ENCODE measurements at regions not wholly inside any gene's neighbourhood (a gene's known extent, or its start where the extent isn't known, plus 50 kb on each side); places are given as distances from the start of the nearest gene placed in this dataset.

- Histone ChIP-seq H2AFZ (ENCODE audit: low read depth, low read length) (no peak overlapping the region), H3K4me2 (ENCODE audit: low read length) (no peak overlapping the region), H3K79me2 (ENCODE audit: insufficient read depth, low read length) (no peaks in the 10 kb centered on the region), H3K4me1 (ENCODE audit: insufficient read depth, low read length) (no peaks in the 10 kb centered on the region), H3K9ac (ENCODE audit: low read length) (no peak overlapping the region), H3K36me3 (ENCODE audit: insufficient read depth, low read length) (no peaks in the 10 kb centered on the region), H3K9me3 (ENCODE audit: insufficient read depth, low read depth, low read length) (no peaks in the 10 kb centered on the region), H3K27ac (ENCODE audit: low read depth, low read length) (no peak overlapping the region), H4K20me1 (ENCODE audit: insufficient read depth, low read length) (no peaks in the 10 kb centered on the region), H3K4me3 (ENCODE audit: insufficient read depth, low read depth, low read length) (no peak overlapping the region), H3K27me3 (ENCODE audit: insufficient read depth, low read length) (no peaks in the 10 kb centered on the region)
- Mint-ChIP-seq H3K4me3 (ENCODE audit: unreplicated experiment) (no peak overlapping the region), H3K9me3 (ENCODE audit: unreplicated experiment) (no peaks in the 10 kb centered on the region), H3K4me1 (ENCODE audit: low read depth, unreplicated experiment) (no peaks in the 10 kb centered on the region), H3K27ac (ENCODE audit: unreplicated experiment) (no peak overlapping the region), H3K36me3 (ENCODE audit: low read depth, unreplicated experiment) (no peaks in the 10 kb centered on the region), H3K27me3 (ENCODE audit: low read depth, unreplicated experiment) (no peaks in the 10 kb centered on the region)
- FAIRE-seq (no peak), DNase-seq (ENCODE audit: low read depth) (no peak)
- TF ChIP-seq CTCF (IDR thresholded peaks at IDR 0.05; ENCODE audit: insufficient read depth, low read depth, low read length) (no peak), EZH2 (IDR thresholded peaks at IDR 0.05; ENCODE audit: insufficient read depth, low read length) (no peak)
Observed at GRCh38 chr4:165774326-165774725, 98.7 kb upstream of the TLL1 start.

GRCh38 chr4:165779950-165780670, 92.9 kb upstream of the TLL1 start:
- TF ChIP-seq CTCF (IDR thresholded peaks at IDR 0.05; ENCODE audit: insufficient read depth, low read depth, low read length) (no peak), EZH2 (IDR thresholded peaks at IDR 0.05; ENCODE audit: insufficient read depth, low read length) (no peak)
- Histone ChIP-seq H3K79me2 (ENCODE audit: insufficient read depth, low read length) (no peaks in the 10 kb centered on the region), H3K36me3 (ENCODE audit: insufficient read depth, low read length) (no peaks in the 10 kb centered on the region), H3K4me1 (ENCODE audit: insufficient read depth, low read length) (no peaks in the 10 kb centered on the region), H3K27me3 (ENCODE audit: insufficient read depth, low read length) (no peaks in the 10 kb centered on the region), H4K20me1 (ENCODE audit: insufficient read depth, low read length) (no peaks in the 10 kb centered on the region), H3K4me2 (ENCODE audit: low read length) (no peak overlapping the region), H2AFZ (ENCODE audit: low read depth, low read length) (no peak overlapping the region), H3K9me3 (ENCODE audit: insufficient read depth, low read depth, low read length) (no peaks in the 10 kb centered on the region), H3K4me3 (ENCODE audit: insufficient read depth, low read depth, low read length) (no peak overlapping the region), H3K9ac (ENCODE audit: low read length) (no peak overlapping the region), H3K27ac (ENCODE audit: low read depth, low read length) (no peak overlapping the region)
- H3K27ac Mint-ChIP-seq (ENCODE audit: unreplicated experiment), result peak overlapping the region; percentile 82
- H3K4me1 Mint-ChIP-seq (ENCODE audit: low read depth, unreplicated experiment), result peaks cover 14% of the 10 kb centered on the region
- no peaks in the 10 kb centered on the region for H3K9me3 Mint-ChIP-seq (ENCODE audit: unreplicated experiment)
- H3K36me3 Mint-ChIP-seq (ENCODE audit: low read depth, unreplicated experiment), result no peaks in the 10 kb centered on the region
- FAIRE-seq, result no peak
- no peak overlapping the region for H3K4me3 Mint-ChIP-seq (ENCODE audit: unreplicated experiment)
- H3K27me3 Mint-ChIP-seq (ENCODE audit: low read depth, unreplicated experiment), result no peaks in the 10 kb centered on the region
- DNase-seq (ENCODE audit: low read depth), result peak; percentile 40

GRCh38 chr4:165780735-165781134, 92.3 kb upstream of the TLL1 start:
- no peaks in the 10 kb centered on the region for H3K9me3 Mint-ChIP-seq (ENCODE audit: unreplicated experiment)
- H3K79me2 ChIP-seq (ENCODE audit: insufficient read depth, low read length), result no peaks in the 10 kb centered on the region
- DNase-seq (ENCODE audit: low read depth) (no peak), FAIRE-seq (no peak)
- H3K9ac ChIP-seq (ENCODE audit: low read length), result no peak overlapping the region
- H3K27me3 ChIP-seq (ENCODE audit: insufficient read depth, low read length), result no peaks in the 10 kb centered on the region
- H3K9me3 ChIP-seq (ENCODE audit: insufficient read depth, low read depth, low read length), result no peaks in the 10 kb centered on the region
- H3K4me3 ChIP-seq (ENCODE audit: insufficient read depth, low read depth, low read length), result no peak overlapping the region
- H3K27ac Mint-ChIP-seq (ENCODE audit: unreplicated experiment), result no peak overlapping the region
- no peak overlapping the region for H3K27ac ChIP-seq (ENCODE audit: low read depth, low read length)
- H3K4me1 ChIP-seq (ENCODE audit: insufficient read depth, low read length), result no peaks in the 10 kb centered on the region
- no peaks in the 10 kb centered on the region for H3K36me3 ChIP-seq (ENCODE audit: insufficient read depth, low read length)
- TF ChIP-seq CTCF (IDR thresholded peaks at IDR 0.05; ENCODE audit: insufficient read depth, low read depth, low read length) (no peak), EZH2 (IDR thresholded peaks at IDR 0.05; ENCODE audit: insufficient read depth, low read length) (no peak)
- H2AFZ ChIP-seq (ENCODE audit: low read depth, low read length), result no peak overlapping the region
- H3K4me1 Mint-ChIP-seq (ENCODE audit: low read depth, unreplicated experiment), result peaks cover 14% of the 10 kb centered on the region
- H3K36me3 Mint-ChIP-seq (ENCODE audit: low read depth, unreplicated experiment), result no peaks in the 10 kb centered on the region
- no peak overlapping the region for H3K4me2 ChIP-seq (ENCODE audit: low read length)
- H3K27me3 Mint-ChIP-seq (ENCODE audit: low read depth, unreplicated experiment), result peaks cover 2% of the 10 kb centered on the region
- H3K4me3 Mint-ChIP-seq (ENCODE audit: unreplicated experiment), result no peak overlapping the region
- H4K20me1 ChIP-seq (ENCODE audit: insufficient read depth, low read length), result no peaks in the 10 kb centered on the region

Data from astrocyte (in vitro differentiated cells and primary cell).